WTC11 (cell line): ENCODE measurements at regions not wholly inside any gene's neighbourhood (a gene's known extent, or its start where the extent isn't known, plus 50 kb on each side); places are given as distances from the start of the nearest gene placed in this dataset.

Source experiments
- CBFB ChIP-seq: sonication (generic); formaldehyde crosslinking; IDR thresholded peaks from 2 replicates; pipeline ENCODE4 v1.8.1; 2022; ENCODE audit warnings: mild to moderate bottlenecking, low read depth, missing genetic modification reagents
- CREM ChIP-seq: sonication (generic); formaldehyde crosslinking; IDR thresholded peaks from 2 replicates; pipeline ENCODE4 v1.8.1; 2022; ENCODE audit warnings: mild to moderate bottlenecking, missing genetic modification reagents, moderate library complexity
- CTCF ChIP-seq: fragments of 200-600 bp; IDR thresholded peaks from 2 replicates; pipeline ENCODE4 v1.8.0; 2022; ENCODE audit warnings: antibody characterized with exemption
- JUN ChIP-seq: sonication (generic); formaldehyde crosslinking; IDR thresholded peaks from 2 replicates; pipeline ENCODE4 v1.8.0; 2023; ENCODE audit warnings: mild to moderate bottlenecking, missing genetic modification reagents
- MAX ChIP-seq: sonication (generic); formaldehyde crosslinking; IDR thresholded peaks from 2 replicates; pipeline ENCODE4 v1.8.0; 2022; ENCODE audit warnings: mild to moderate bottlenecking, missing genetic modification reagents
- NR3C1 ChIP-seq: sonication (generic); formaldehyde crosslinking; conservative IDR thresholded peaks from 2 replicates; pipeline ENCODE4 v1.8.1; 2023; ENCODE audit warnings: low read depth, mild to moderate bottlenecking, missing genetic modification reagents
- PRDM15 ChIP-seq: sonication (generic); formaldehyde crosslinking; IDR thresholded peaks from 2 replicates; pipeline ENCODE4 v1.8.0; 2022; ENCODE audit warnings: missing genetic modification reagents
- SP1 ChIP-seq: sonication (generic); formaldehyde crosslinking; conservative IDR thresholded peaks from 2 replicates; pipeline ENCODE4 v1.8.1; 2022; ENCODE audit warnings: missing genetic modification reagents
- TEAD4 ChIP-seq: sonication (generic); formaldehyde crosslinking; IDR thresholded peaks from 2 replicates; pipeline ENCODE4 v1.8.0; 2022; ENCODE audit warnings: mild to moderate bottlenecking, missing genetic modification reagents
- TP53 ChIP-seq: sonication (generic); formaldehyde crosslinking; IDR thresholded peaks from 2 replicates; pipeline ENCODE4 v1.8.1; 2023; ENCODE audit warnings: mild to moderate bottlenecking, missing genetic modification reagents
- USF1 ChIP-seq: sonication (generic); formaldehyde crosslinking; IDR thresholded peaks from 2 replicates; pipeline ENCODE4 v1.8.0; 2022; ENCODE audit warnings: mild to moderate bottlenecking, missing genetic modification reagents
- ZNF232 ChIP-seq: sonication (generic); formaldehyde crosslinking; IDR thresholded peaks from 2 replicates; pipeline ENCODE4 v1.8.0; 2022; ENCODE audit warnings: mild to moderate bottlenecking, missing genetic modification reagents
- ZNF416 ChIP-seq: fragments of 250-450 bp; sonication (Bioruptor Pico); IDR thresholded peaks from 2 replicates; pipeline ENCODE4 v1.9.0; 2021; ENCODE audit warnings: mild to moderate bottlenecking, inconsistent platforms

GRCh38 chr20:24384865-24385264 lies 84.6 kb upstream of the SYNDIG1 start:
- no peak for TF ChIP-seq USF1 (CRISPR knock-in tag)
- no peak for TF ChIP-seq ZNF232 (CRISPR knock-in tag)
- TF ChIP-seq CBFB (CRISPR knock-in tag), result no peak
- no peak for TF ChIP-seq SP1 (CRISPR knock-in tag)
- no peak for TF ChIP-seq JUN (CRISPR knock-in tag)
- no peak for TF ChIP-seq CTCF
- no peak for TF ChIP-seq PRDM15 (CRISPR knock-in tag)
- no peak for TF ChIP-seq TP53 (CRISPR knock-in tag)
- TF ChIP-seq NR3C1 (CRISPR knock-in tag), result no peak
- no peak for TF ChIP-seq ZNF416
- TF ChIP-seq CREM (CRISPR knock-in tag), result no peak
- no peak for TF ChIP-seq MAX (CRISPR knock-in tag)
- TF ChIP-seq TEAD4, result no peak
